MM.1S (cell line): ENCODE measurements at regions not wholly inside any gene's neighbourhood (a gene's known extent, or its start where the extent isn't known, plus 50 kb on each side); places are given as distances from the start of the nearest gene placed in this dataset.

Source experiments
- DNase-seq: peaks from one replicate; pipeline ENCODE4 v3.0.0-alpha.2; 2015
- H2AFZ ChIP-seq: fragments of 300-600 bp; sonication (generic); 2 replicates; pipeline ENCODE4 v1.6.0; 2016; ENCODE audit warnings: antibody characterized with exemption, low read length
- H3F3A ChIP-seq: fragments of 300-600 bp; sonication (generic); 2 replicates; pipeline ENCODE4 v1.6.1; 2016; ENCODE audit warnings: mild to moderate bottlenecking, antibody characterized with exemption, low read length, moderate library complexity, mixed read lengths; ENCODE audit not compliant: insufficient read depth
- H3K27ac ChIP-seq: fragments of 300-600 bp; sonication (generic); 2 replicates; pipeline ENCODE4 v1.5.1; 2016; ENCODE audit warnings: mild to moderate bottlenecking, low read length
- H3K27me3 ChIP-seq: fragments of 300-600 bp; sonication (generic); replicated peaks from 2 replicates; pipeline ENCODE4 v1.6.0; 2016; ENCODE audit warnings: low read length; ENCODE audit not compliant: insufficient read depth
- H3K36me3 ChIP-seq: fragments of 300-600 bp; sonication (generic); replicated peaks from 2 replicates; pipeline ENCODE4 v1.6.1; 2016; ENCODE audit warnings: mild to moderate bottlenecking, low read length, mixed read lengths; ENCODE audit not compliant: insufficient read depth
- H3K4me1 ChIP-seq: fragments of 300-600 bp; sonication (generic); 2 replicates; pipeline ENCODE4 v1.6.1; 2016; ENCODE audit warnings: low read length, mixed read lengths
- H3K4me2 ChIP-seq: fragments of 300-600 bp; sonication (generic); 2 replicates; pipeline ENCODE4 v1.6.0; 2016; ENCODE audit warnings: low read depth, low read length
- H3K4me3 ChIP-seq: fragments of 300-600 bp; sonication (generic); 2 replicates; pipeline ENCODE4 v1.5.1; 2016; ENCODE audit warnings: low read length, mixed read lengths
- H3K79me2 ChIP-seq: fragments of 300-600 bp; sonication (generic); 2 replicates; pipeline ENCODE4 v1.6.1; 2016; ENCODE audit warnings: mixed run types, low read length, mixed read lengths
- H3K9ac ChIP-seq: fragments of 300-600 bp; sonication (generic); 2 replicates; pipeline ENCODE4 v1.6.1; 2016; ENCODE audit warnings: low read length, mixed read lengths
- H3K9me2 ChIP-seq: fragments of 300-600 bp; sonication (generic); replicated peaks from 2 replicates; pipeline ENCODE4 v1.6.1; 2016; ENCODE audit warnings: mild to moderate bottlenecking, low read length, mixed read lengths; ENCODE audit not compliant: insufficient read depth
- H3K9me3 ChIP-seq: fragments of 300-600 bp; sonication (generic); replicated peaks from 2 replicates; pipeline ENCODE4 v1.6.1; 2016; ENCODE audit warnings: mild to moderate bottlenecking, low read length, mixed read lengths; ENCODE audit not compliant: insufficient read depth
- H4K20me1 ChIP-seq: fragments of 300-600 bp; sonication (generic); 2 replicates; pipeline ENCODE4 v1.6.1; 2016; ENCODE audit warnings: mild to moderate bottlenecking, low read length, moderate library complexity, mixed read lengths; ENCODE audit not compliant: insufficient read depth
- CTCF ChIP-seq: fragments of 300-600 bp; sonication (generic); IDR thresholded peaks from 2 replicates; pipeline ENCODE4 v1.5.1; 2016; ENCODE audit warnings: antibody characterized with exemption, low read length, mixed read lengths
- EZH2 ChIP-seq: fragments of 300-600 bp; sonication (generic); optimal IDR thresholded peaks from 2 replicates; pipeline ENCODE3; 2017; ENCODE audit warnings: low read depth, mild to moderate bottlenecking, antibody characterized with exemption, low read length, mixed read lengths
- EZH2phosphoT487 ChIP-seq: fragments of 300-600 bp; sonication (generic); IDR thresholded peaks from 2 replicates; pipeline ENCODE4 v1.6.1; 2018; ENCODE audit warnings: antibody characterized with exemption, low read length

GRCh38 chr18:73007915-73008308, 140.1 kb upstream of the NETO1 start:
- Histone ChIP-seq H3K4me3 (no peak overlapping the region), H4K20me1 (no peaks in the 10 kb centered on the region), H3K27me3 (no peaks in the 10 kb centered on the region), H3K9ac (no peak overlapping the region), H3K4me2 (no peak overlapping the region), H3F3A (no peaks in the 10 kb centered on the region), H3K27ac (no peak overlapping the region), H3K9me2 (no peaks in the 10 kb centered on the region), H3K36me3 (no peaks in the 10 kb centered on the region), H3K4me1 (no peaks in the 10 kb centered on the region), H3K79me2 (no peaks in the 10 kb centered on the region), H3K9me3 (no peaks in the 10 kb centered on the region), H2AFZ (no peak overlapping the region)
- DNase-seq: no peak
- TF ChIP-seq CTCF (no peak), EZH2phosphoT487 (no peak), EZH2 (no peak)

- Histone ChIP-seq H3K4me1 (no peaks in the 10 kb centered on the region), H3K27ac (no peak overlapping the region), H3K36me3 (no peaks in the 10 kb centered on the region), H3K9me3 (no peaks in the 10 kb centered on the region), H2AFZ (no peak overlapping the region), H3K79me2 (no peaks in the 10 kb centered on the region), H3K9ac (no peak overlapping the region), H3K4me2 (no peak overlapping the region), H3K27me3 (no peaks in the 10 kb centered on the region), H4K20me1 (no peaks in the 10 kb centered on the region), H3F3A (no peaks in the 10 kb centered on the region), H3K9me2 (no peaks in the 10 kb centered on the region), H3K4me3 (no peak overlapping the region)
- TF ChIP-seq CTCF (no peak), EZH2phosphoT487 (no peak), EZH2 (no peak)
- no peak for DNase-seq
These were observed 139.6 kb upstream of the NETO1 start for GRCh38 chr18:73007195-73007914.

- Histone ChIP-seq H3K9me2 (no peaks in the 10 kb centered on the region), H3K79me2 (no peaks in the 10 kb centered on the region), H3F3A (no peaks in the 10 kb centered on the region), H3K4me3 (no peak overlapping the region), H3K27me3 (no peaks in the 10 kb centered on the region), H2AFZ (no peak overlapping the region), H3K4me2 (no peak overlapping the region), H4K20me1 (no peaks in the 10 kb centered on the region), H3K27ac (no peak overlapping the region), H3K36me3 (no peaks in the 10 kb centered on the region), H3K4me1 (no peaks in the 10 kb centered on the region), H3K9me3 (no peaks in the 10 kb centered on the region), H3K9ac (no peak overlapping the region)
- TF ChIP-seq EZH2: no peak
- no peak for DNase-seq
These were observed 138.5 kb upstream of the NETO1 start for GRCh38 chr18:73006331-73006730.

GRCh38 chr18:73004260-73004659, 136.5 kb upstream of the NETO1 start:
- TF ChIP-seq EZH2: no peak
- no peak for TF ChIP-seq EZH2phosphoT487
- TF ChIP-seq CTCF: no peak
- Histone ChIP-seq H3K27me3 (no peaks in the 10 kb centered on the region), H3K79me2 (no peaks in the 10 kb centered on the region), H3K4me1 (no peaks in the 10 kb centered on the region), H3K27ac (no peak overlapping the region), H2AFZ (no peak overlapping the region), H3K9me2 (no peaks in the 10 kb centered on the region), H3K9me3 (no peaks in the 10 kb centered on the region), H3K4me3 (no peak overlapping the region), H4K20me1 (no peaks in the 10 kb centered on the region), H3F3A (no peaks in the 10 kb centered on the region), H3K9ac (no peak overlapping the region), H3K4me2 (no peak overlapping the region), H3K36me3 (no peaks in the 10 kb centered on the region)
- DNase-seq: no peak
